ENCODE measurements at regions not wholly inside any gene's neighbourhood (a gene's known extent, or its start where the extent isn't known, plus 50 kb on each side); places are given as distances from the start of the nearest gene placed in this dataset.
"Not testable (repeated sequence)": the region's sequence is repeated elsewhere in the genome, so short reads cannot be mapped to it uniquely, and the experiment has no call there.

GRCh38 chr12:65740873-65741600 is 83.2 kb upstream of the HMGA2 start:
- no peak for TF ChIP-seq POLR2AphosphoS5 (IDR thresholded peaks at IDR 0.05; ENCODE audit: low read depth)
- no peak for TF ChIP-seq SPI1 (IDR thresholded peaks at IDR 0.05; ENCODE audit: borderline replicate concordance, low read depth)
- TF ChIP-seq REST (IDR thresholded peaks at IDR 0.05; ENCODE audit: insufficient replicate concordance, low read depth): no peak
- TF ChIP-seq CTCF (IDR thresholded peaks at IDR 0.05; ENCODE audit: insufficient read depth, low read length): no peak
- no peak for TF ChIP-seq GABPA (IDR thresholded peaks at IDR 0.05; ENCODE audit: low read depth)
- peak; percentile 20 to 46 for DNase-seq (ENCODE audit: low read depth in 1 of 2, low spot score in 1 of 2)
- Histone ChIP-seq H3K27me3 (ENCODE audit: insufficient read depth, poor library complexity, severe bottlenecking) (peaks cover 27% of the 10 kb centered on the region), H3K27ac (replicated peaks) (no peak overlapping the region), H3K4me3 (replicated peaks; ENCODE audit: insufficient read depth, low read length) (peak overlapping the region; percentile 66)

- DNase-seq (ENCODE audit: low read depth in 1 of 2, low spot score in 1 of 2): no peak
- H3K27me3 ChIP-seq (ENCODE audit: insufficient read depth, poor library complexity, severe bottlenecking): peaks cover 22% of the 10 kb centered on the region
- no peak for TF ChIP-seq SPI1 (IDR thresholded peaks at IDR 0.05; ENCODE audit: borderline replicate concordance, low read depth)
- TF ChIP-seq CTCF (IDR thresholded peaks at IDR 0.05; ENCODE audit: insufficient read depth, low read length): no peak
- no peak for TF ChIP-seq POLR2AphosphoS5 (IDR thresholded peaks at IDR 0.05; ENCODE audit: low read depth)
- no peak for TF ChIP-seq REST (IDR thresholded peaks at IDR 0.05; ENCODE audit: insufficient replicate concordance, low read depth)
- TF ChIP-seq GABPA (IDR thresholded peaks at IDR 0.05; ENCODE audit: low read depth): no peak
- H3K4me3 ChIP-seq (replicated peaks; ENCODE audit: insufficient read depth, low read length): peak overlapping the region; percentile 66
- H3K27ac ChIP-seq (replicated peaks): no peak overlapping the region
These were observed 82.6 kb upstream of the HMGA2 start for GRCh38 chr12:65741656-65742017.

- Histone ChIP-seq H3K4me3 (replicated peaks; ENCODE audit: insufficient read depth, low read length) (peak overlapping the region; percentile 66), H3K27ac (replicated peaks) (no peak overlapping the region), H3K27me3 (ENCODE audit: insufficient read depth, poor library complexity, severe bottlenecking) (peaks cover 22% of the 10 kb centered on the region)
- TF ChIP-seq REST (IDR thresholded peaks at IDR 0.05; ENCODE audit: insufficient replicate concordance, low read depth): no peak
- no peak for TF ChIP-seq GABPA (IDR thresholded peaks at IDR 0.05; ENCODE audit: low read depth)
- TF ChIP-seq POLR2AphosphoS5 (IDR thresholded peaks at IDR 0.05; ENCODE audit: low read depth): no peak
- no peak for TF ChIP-seq CTCF (IDR thresholded peaks at IDR 0.05; ENCODE audit: insufficient read depth, low read length)
- no peak for TF ChIP-seq SPI1 (IDR thresholded peaks at IDR 0.05; ENCODE audit: borderline replicate concordance, low read depth)
- DNase-seq (ENCODE audit: low read depth in 1 of 2, low spot score in 1 of 2): no peak
These were observed 82.0 kb upstream of the HMGA2 start for GRCh38 chr12:65742018-65743010.

GRCh38 chr12:65744236-65744840 is 79.9 kb upstream of the HMGA2 start:
- H3K27me3 ChIP-seq (ENCODE audit: insufficient read depth, poor library complexity, severe bottlenecking): peaks cover 22% of the 10 kb centered on the region
- H3K4me3 ChIP-seq (replicated peaks; ENCODE audit: insufficient read depth, low read length); H3K27ac ChIP-seq (replicated peaks); DNase-seq (ENCODE audit: low read depth in 1 of 2, low spot score in 1 of 2): not testable (repeated sequence)

Data from HL-60 (cell line).